Stomach (tissue), 8 donors: ENCODE measurements at regions not wholly inside any gene's neighbourhood (a gene's known extent, or its start where the extent isn't known, plus 50 kb on each side); places are given as distances from the start of the nearest gene placed in this dataset.

Source experiments
- DNase-seq, 2 donors: peaks; one replicate each; pipeline versions ENCODE4 v3.0.0 to v3.0.0-alpha.2; 2013 to 2019
- H3K27ac ChIP-seq, 5 donors: fragments of 200-600 bp in 4 of 5; sonication (generic) in 4 of 5; one replicate each; pipeline ENCODE4 v1.5.1; 2013 to 2019; ENCODE audit warnings: mild to moderate bottlenecking in 1 of 5, moderate library complexity in 1 of 5
- H3K27me3 ChIP-seq, 3 donors: fragments of 200-600 bp; sonication (generic); one replicate each; pipeline ENCODE4 v1.5.1; 2017 to 2019; ENCODE audit warnings: mixed run types in 1 of 3
- H3K36me3 ChIP-seq, 4 donors: fragments of 200-600 bp; sonication (generic); 1 replicate in 3 of 4; 2 replicates in 1 of 4; pipeline ENCODE4 v1.5.1; 2016 to 2019
- H3K4me1 ChIP-seq, 4 donors: fragments of 200-600 bp; sonication (generic); one replicate each; pipeline ENCODE4 v1.5.1; 2016 to 2019
- H3K4me3 ChIP-seq, 4 donors: fragments of 200-600 bp; sonication (generic) in 3 of 4; one replicate each; pipeline ENCODE4 v1.5.1; 2016 to 2019; ENCODE audit warnings: mild to moderate bottlenecking in 1 of 4
- H3K9me3 ChIP-seq, 4 donors: fragments of 200-600 bp; sonication (generic); one replicate each; pipeline ENCODE4 v1.5.1; 2016 to 2019
- EP300 ChIP-seq: sonication (generic); formaldehyde crosslinking; IDR thresholded peaks from one replicate; pipeline ENCODE4 v1.6.1; 2017; ENCODE audit warnings: antibody characterized with exemption
- POLR2A ChIP-seq, 4 donors: fragments of 450-650 bp; IDR thresholded peaks; one replicate each; pipeline ENCODE4 v1.6.1; 2016; ENCODE audit warnings: antibody characterized with exemption in 4 of 4, control low read depth in 2 of 4, mild to moderate bottlenecking in 1 of 4, moderate library complexity in 1 of 4
- POLR2AphosphoS5 ChIP-seq, 3 donors: sonication (generic); formaldehyde crosslinking; IDR thresholded peaks; one replicate each; pipeline ENCODE4 v1.6.1; 2016; ENCODE audit warnings: antibody characterized with exemption in 3 of 3
- WGBS, 5 donors: extraction: QIAGEN DNeasy Blood & Tissue Kit in 3 of 5; methylation state at CpG; one replicate each; pipeline versions ENCODE4 v1.1.5 to v1.1.7; 2013 to 2018; 5-methylcytosine and 5-hydroxymethylcytosine counted together
- intact Hi-C: fragments of 100-400 bp; cut with DNase I; formaldehyde crosslinking; loops from one replicate; pipeline ENCODE4 v1.15.1; 2023; ENCODE audit warnings: low total_unique reads
- TF ChIP-seq, protein P1 (sequence below), 7 experiments: fragments of 450-650 bp in 4 of 7; fragments of 200-600 bp in 3 of 7; sonication (generic) in 3 of 7; IDR thresholded peaks; one replicate each; pipeline ENCODE4 v1.5.1; 2016 to 2019; ENCODE audit warnings: antibody characterized with exemption in 7 of 7, control low read depth in 2 of 7, mild to moderate bottlenecking in 1 of 7
- donor health status: healthy with polysubstance abuse.
- donor health status: Bipolar disorder and iron deficiency.
- donor health status: healthy.

GRCh38 chr1:68705466-68705865 lies 208.6 kb upstream of the DEPDC1 start:
- Histone ChIP-seq H3K9me3 (peaks cover 5 to 22% (median 16%) of the 10 kb centered on the region in 4 donors), H3K4me3 (no peak overlapping the region), H3K36me3 (no peaks in the 10 kb centered on the region), H3K27me3 (no peaks in the 10 kb centered on the region), H3K4me1 (no peaks in the 10 kb centered on the region), H3K27ac (no peak overlapping the region)
- TF ChIP-seq POLR2A (IDR thresholded peaks at IDR 0.05) (no peak), POLR2AphosphoS5 (IDR thresholded peaks at IDR 0.05) (no peak), EP300 (no peak)
- TF ChIP-seq, protein P1, sequence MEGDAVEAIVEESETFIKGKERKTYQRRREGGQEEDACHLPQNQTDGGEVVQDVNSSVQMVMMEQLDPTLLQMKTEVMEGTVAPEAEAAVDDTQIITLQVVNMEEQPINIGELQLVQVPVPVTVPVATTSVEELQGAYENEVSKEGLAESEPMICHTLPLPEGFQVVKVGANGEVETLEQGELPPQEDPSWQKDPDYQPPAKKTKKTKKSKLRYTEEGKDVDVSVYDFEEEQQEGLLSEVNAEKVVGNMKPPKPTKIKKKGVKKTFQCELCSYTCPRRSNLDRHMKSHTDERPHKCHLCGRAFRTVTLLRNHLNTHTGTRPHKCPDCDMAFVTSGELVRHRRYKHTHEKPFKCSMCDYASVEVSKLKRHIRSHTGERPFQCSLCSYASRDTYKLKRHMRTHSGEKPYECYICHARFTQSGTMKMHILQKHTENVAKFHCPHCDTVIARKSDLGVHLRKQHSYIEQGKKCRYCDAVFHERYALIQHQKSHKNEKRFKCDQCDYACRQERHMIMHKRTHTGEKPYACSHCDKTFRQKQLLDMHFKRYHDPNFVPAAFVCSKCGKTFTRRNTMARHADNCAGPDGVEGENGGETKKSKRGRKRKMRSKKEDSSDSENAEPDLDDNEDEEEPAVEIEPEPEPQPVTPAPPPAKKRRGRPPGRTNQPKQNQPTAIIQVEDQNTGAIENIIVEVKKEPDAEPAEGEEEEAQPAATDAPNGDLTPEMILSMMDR (IDR thresholded peaks at IDR 0.05) = no peak
- no peak for DNase-seq
- intact Hi-C loops = no loop called here

- WGBS, 5 donors = 55 to 74% (median 60%) methylated on average over 4 of the region's 4 CpGs
- Histone ChIP-seq H3K27me3 (no peaks in the 10 kb centered on the region), H3K27ac (no peak overlapping the region), H3K9me3 (peaks cover 5 to 27% (median 16%) of the 10 kb centered on the region in 4 donors), H3K4me3 (no peak overlapping the region), H3K36me3 (no peaks in the 10 kb centered on the region), H3K4me1 (no peaks in the 10 kb centered on the region)
- intact Hi-C loops = no loop called here
- DNase-seq = no peak
- TF ChIP-seq POLR2AphosphoS5 (IDR thresholded peaks at IDR 0.05) (no peak), POLR2A (IDR thresholded peaks at IDR 0.05) (no peak), EP300 (no peak)
- TF ChIP-seq, protein P1 (IDR thresholded peaks at IDR 0.05) = no peak
Observed at GRCh38 chr1:68706639-68707317, 209.9 kb upstream of the DEPDC1 start.

GRCh38 chr1:68717330-68717729 lies 220.4 kb upstream of the DEPDC1 start:
- Histone ChIP-seq H3K36me3 (no peaks in the 10 kb centered on the region), H3K27me3 (no peaks in the 10 kb centered on the region), H3K4me1 (no peaks in the 10 kb centered on the region), H3K4me3 (no peak overlapping the region), H3K27ac (no peak overlapping the region), H3K9me3 (no peaks in the 10 kb centered on the region)
- intact Hi-C loops = no loop called here
- no peak for DNase-seq
- TF ChIP-seq, protein P1 (IDR thresholded peaks at IDR 0.05) = no peak
- TF ChIP-seq EP300 (no peak), POLR2AphosphoS5 (IDR thresholded peaks at IDR 0.05) (no peak), POLR2A (IDR thresholded peaks at IDR 0.05) (no peak)
- 28 to 48% (median 37%) methylated on average over 1 of the region's 1 CpG for WGBS, 5 donors

DNA sequence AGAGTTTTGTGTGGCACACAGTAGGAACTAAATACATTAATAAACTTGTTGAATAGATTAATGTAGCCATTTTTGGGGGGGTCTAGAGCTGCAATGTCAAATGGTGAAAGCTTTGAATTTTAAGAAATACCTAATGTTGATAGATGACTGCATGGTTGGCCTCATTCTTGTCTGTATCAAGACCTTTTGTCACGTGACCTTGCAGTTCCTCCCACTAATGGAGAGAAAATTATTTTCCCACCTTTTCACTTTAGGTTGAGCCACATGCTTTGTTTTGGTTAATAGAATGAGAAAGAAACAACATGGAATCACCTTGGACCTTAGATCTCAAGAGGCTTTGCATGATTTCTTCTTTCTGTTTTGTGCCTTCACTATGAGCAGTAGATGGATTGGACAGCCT lies 223.6 kb upstream of the DEPDC1 start:
- no peaks in the 10 kb centered on the region for H3K27me3 ChIP-seq
- no peaks in the 10 kb centered on the region for H3K9me3 ChIP-seq
- H3K4me1 ChIP-seq = peaks cover 0 to 9% (median 0%) of the 10 kb centered on the region in 4 donors
- DNase-seq = no peak
- H3K4me3 ChIP-seq = no peak overlapping the region
- H3K27ac ChIP-seq = no peak overlapping the region
- no peak for TF ChIP-seq EP300
- TF ChIP-seq, protein P1 (IDR thresholded peaks at IDR 0.05) = no peak
- no peak for TF ChIP-seq POLR2AphosphoS5 (IDR thresholded peaks at IDR 0.05)
- no peak for TF ChIP-seq POLR2A (IDR thresholded peaks at IDR 0.05)
- H3K36me3 ChIP-seq = no peaks in the 10 kb centered on the region
- intact Hi-C loops = no loop called here
- WGBS, 5 donors = 79 to 88% (median 86%) methylated on average over 1 of the region's 1 CpG
